Activated gamma-delta T cell (primary cell): ENCODE measurements at regions not wholly inside any gene's neighbourhood (a gene's known extent, or its start where the extent isn't known, plus 50 kb on each side); places are given as distances from the start of the nearest gene placed in this dataset.
"Not testable (repeated sequence)": the region's sequence is repeated elsewhere in the genome, so short reads cannot be mapped to it uniquely, and the experiment has no call there.

ENCODE experiments used
- DNase-seq: peaks from one replicate; lab custom pipeline; 2025; lab: John Stamatoyannopoulos, UW

DNA sequence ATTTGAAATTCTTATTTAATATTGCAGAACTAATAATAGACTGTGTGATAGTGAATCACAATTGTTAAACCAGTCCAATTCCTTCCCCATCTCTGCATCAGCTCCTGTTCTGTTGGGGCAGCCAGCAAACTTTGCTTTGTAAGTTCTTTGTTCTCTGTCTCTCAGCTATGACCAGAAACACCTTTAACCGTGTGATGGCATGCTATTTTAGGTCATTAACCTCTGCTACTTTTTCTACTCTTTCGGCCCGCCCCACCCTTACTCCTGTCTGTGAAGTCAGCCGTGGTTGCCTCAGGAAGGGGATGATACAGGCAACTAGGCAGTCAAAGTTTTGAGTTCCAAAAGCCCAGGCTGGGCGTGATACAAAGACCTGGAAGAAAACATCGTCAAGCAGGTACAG is 51.3 kb upstream of the EGFL6 start:
- DNase-seq = no peak

DNA sequence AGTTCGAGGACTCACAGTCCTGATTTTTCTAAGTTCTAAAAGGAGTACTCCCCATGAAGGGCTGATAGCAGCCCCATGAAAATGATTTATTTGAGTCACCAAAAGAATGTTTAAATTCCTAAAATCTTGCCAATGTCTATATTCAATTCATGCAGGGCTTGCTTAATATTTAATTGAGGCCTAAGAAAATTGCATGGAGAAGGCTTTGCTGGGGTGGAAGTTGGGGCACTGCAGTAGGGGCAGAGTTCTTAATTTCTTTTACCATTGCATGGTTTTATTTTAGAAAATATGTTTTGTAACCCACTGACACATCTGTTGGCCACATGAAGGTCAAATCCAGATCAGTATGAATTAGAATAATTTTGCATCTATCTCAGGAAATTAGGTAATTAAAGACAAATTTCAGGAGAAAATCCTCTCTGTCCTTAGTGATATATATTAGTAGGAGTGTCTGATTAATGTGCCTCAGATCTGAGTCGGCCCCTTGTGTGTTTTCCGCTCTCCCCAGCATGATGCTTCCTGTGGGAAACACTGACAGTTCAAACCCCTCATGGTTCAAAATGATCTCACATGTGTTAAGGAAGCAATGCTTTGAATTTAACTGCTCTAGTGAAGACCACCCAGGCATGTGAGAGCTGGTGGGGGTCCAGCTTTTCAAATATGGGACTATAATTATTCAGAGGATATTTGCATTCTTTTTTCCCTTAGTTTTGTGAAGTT is 54.0 kb upstream of the EGFL6 start:
- no peak for DNase-seq

DNA sequence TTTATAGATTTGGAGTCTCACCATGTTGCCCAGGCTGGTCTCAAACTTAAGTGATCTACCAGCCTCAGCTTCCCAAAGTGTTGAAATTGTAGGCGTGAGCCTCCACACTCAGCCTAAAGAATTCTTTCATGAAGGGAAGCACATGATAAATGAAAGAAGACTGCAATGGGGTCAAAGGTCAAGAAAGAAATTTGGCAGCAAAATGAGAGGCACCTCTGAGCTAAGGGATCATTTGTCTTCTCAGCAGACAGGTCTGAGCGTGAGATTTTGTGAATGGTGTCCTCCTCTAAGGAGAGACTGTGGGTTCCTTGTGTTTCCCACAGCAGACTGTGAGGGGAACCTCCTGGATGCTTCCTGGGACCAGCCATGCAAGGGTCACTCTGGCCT is 57.5 kb upstream of the EGFL6 start:
- DNase-seq = no peak

DNA sequence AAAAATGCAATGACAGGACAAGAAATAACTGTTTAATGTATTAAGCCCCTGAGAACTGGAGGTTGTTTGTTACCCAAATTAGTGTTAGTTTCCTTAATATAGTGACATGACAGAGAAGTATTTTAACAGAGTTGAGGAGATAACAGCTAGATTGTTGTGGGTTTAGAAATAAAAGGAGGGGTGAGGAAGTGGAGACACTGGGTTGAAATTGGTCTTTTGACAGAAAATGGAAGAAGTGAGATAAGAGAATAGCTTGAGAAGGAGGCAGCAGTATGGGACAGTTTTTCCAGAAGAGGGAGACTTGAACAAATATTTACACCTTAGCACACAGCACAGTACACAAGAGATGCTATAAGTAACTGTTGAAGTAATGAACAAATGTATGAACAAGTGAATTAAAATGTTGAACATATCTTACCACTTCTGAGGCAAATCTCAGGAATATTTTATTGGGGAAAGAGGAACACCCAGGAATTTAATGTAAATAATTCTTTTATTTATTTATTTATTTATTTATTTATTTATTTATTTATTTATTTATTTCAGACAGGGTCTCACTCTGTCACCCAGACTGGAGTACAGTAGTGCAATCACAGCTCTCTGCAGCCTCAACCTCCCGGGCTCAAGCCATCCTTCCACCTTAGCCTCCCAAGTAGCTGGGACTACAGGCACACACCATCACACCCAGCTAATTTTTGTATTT is 58.0 kb upstream of the EGFL6 start:
- DNase-seq = no peak

DNA sequence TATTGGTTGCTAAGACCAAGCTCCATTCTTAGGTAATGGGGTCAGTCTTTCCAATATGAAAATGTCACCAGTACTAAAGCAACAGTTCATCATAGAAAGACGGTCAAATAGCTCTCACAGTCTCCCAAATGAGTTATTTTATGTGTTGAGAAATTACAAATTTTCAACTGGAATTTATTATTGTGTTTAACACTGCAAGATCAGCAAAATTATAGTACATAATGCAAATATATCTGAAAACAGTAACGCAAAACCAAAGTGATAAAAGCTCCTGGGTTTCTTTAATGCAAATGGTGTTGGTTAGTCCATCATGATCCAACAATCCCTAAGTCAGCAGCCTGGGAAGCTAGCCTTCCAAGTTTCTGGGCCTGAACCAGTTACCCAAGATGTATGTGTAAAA is 61.5 kb upstream of the EGFL6 start:
- DNase-seq = no peak

DNA sequence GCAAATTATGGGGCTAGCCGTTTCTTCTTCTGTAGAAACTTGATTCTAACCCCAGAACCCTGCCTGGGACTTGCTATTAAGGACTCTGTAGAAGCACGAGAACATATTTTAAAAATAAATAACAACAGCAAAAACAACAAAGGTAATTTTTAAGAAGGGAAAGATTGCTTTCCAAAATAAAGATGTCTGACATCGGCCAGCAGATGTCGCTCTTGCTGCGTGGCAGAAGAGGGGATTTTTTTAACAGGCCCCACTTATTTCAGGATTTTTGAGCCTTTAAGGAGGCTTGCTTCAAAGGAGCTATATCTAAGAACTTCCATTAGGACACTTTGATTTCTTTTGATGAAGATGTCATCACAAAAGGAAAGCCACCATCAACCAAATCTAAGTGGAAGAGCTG is 62.8 kb upstream of the EGFL6 start:
- DNase-seq = no peak

DNA sequence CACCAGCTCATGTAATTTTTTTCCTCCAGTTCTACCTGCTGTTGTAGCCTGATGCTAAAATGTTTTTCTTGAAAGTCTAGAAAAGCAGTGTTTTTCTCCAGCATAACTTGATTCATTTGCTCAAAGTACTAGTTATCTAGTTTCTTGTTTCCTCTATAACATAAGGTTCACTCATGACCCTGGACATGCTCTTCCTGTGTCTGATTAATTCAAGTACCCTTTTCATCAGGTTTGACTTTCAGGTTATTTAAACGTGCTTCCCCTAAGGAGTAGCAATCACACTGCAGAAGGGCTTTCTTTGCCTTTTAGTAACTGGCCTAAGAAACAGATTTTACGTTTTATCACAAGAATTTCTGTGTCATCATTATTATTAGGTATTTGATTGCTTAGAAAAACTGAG is 66.8 kb upstream of the EGFL6 start:
- DNase-seq = no peak

DNA sequence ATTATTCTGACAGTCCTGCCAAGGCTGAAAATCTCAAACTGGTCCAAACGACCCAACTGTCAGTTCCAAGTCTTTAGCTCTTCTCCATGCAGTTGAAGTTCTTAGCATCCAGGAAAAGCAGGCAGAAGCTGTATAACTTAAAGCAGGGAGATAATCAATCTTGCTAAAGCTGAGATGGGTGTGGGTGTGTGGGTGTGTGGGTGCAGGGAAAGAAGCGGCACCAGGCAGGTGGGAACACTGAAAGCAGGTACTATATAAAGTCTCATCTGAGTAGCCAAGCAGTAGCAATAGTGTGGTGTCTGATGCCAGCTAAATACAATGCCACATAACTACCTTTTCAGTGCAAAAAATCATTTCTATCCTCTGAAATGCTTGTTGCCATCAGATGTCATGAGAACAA is 69.7 kb upstream of the EGFL6 start:
- no peak for DNase-seq

DNA sequence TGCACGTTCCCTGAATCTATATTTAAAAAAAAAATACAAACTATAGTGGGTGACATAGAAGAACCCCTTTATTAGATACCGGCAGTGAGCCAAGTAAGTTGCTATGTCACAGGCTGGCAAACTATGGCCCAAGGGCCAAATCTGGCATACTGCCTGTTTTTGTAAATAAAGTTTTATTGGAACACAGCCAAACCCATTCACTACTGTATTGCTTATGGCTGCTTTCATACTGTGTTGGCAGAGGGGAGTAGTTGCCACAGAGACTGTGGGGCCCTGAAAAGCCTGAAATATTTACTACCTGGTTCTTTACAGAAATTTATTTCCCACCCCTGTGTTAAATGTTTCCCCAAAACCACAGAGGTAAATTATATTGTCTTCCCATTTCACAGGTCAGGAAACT is 71.2 kb upstream of the EGFL6 start:
- DNase-seq = no peak

DNA sequence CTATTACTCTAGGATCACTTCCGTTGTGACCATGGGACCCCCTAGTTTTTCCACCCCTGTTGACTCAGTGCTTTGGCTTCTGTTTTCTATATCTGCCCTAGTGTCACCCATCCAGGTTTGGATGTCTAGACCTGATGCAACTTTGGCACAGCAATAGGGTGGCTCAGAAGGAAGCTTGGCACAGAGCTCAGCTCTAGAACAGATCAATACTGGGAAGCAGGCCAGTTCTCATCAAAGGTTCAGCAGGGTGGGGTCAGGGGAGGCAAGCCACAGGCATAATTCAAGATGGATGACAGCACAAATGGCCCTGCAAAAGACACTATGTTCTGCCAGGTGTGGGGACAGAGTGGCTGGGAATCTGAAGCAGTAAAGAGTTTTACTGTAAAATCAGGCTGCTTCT is 74.2 kb upstream of the EGFL6 start:
- no peak for DNase-seq

DNA sequence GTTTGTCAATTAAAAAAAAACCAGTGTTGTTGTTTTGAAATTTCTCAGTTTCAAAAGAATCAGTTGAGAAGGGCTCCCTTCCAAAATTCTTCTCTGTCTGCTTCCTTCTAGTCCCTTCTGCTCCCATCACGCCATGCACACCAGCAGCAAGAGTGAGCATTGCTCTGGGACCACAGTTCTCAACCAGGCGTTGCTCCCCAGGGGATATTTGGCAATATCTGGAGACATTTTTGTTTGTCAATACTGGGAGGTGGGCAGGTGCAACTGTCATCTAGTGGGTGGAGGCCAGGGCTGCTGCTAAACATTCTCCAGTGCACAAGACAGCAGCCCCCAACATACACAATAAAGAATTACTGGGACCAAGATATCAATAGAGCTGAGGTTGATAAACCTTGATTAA is 74.8 kb upstream of the EGFL6 start:
- no peak for DNase-seq

DNA sequence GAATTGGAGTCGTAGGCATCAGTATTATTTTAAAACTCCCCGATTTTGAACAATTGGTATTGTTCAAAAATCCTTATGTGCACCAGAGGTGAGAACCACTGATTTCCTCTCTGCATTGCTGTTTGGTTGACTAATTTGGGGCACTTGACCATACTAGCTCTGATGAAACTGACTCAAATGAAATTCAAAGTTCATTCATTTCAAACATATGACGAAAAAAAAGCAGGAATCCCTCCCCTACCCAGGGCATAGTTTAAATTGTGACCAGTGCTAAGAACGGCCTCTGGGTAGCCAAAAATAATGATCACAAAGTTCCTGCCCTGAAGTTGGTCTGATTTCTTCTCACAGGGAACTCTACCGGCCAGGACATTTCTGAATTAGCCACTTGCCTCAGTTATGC is 75.7 kb upstream of the EGFL6 start:
- DNase-seq = no peak

DNA sequence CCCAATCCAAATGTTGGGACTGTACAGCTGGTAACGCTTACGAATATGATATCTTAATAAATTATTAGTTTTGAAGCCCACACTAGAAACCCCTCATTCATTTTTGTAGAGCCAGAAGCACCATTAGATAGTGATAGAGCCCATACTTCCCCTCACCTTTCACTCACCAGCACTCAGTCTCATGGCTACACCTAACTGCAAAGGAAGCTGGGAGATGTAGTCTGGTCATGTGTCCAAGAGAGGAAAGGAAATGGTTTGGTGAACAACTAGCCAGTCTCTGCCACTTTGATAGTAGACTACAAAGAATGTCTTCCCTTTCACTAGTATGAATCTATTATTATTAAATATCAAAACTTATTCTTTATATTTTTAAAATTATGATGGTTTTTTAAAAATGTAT is 77.1 kb upstream of the EGFL6 start:
- no peak for DNase-seq

DNA sequence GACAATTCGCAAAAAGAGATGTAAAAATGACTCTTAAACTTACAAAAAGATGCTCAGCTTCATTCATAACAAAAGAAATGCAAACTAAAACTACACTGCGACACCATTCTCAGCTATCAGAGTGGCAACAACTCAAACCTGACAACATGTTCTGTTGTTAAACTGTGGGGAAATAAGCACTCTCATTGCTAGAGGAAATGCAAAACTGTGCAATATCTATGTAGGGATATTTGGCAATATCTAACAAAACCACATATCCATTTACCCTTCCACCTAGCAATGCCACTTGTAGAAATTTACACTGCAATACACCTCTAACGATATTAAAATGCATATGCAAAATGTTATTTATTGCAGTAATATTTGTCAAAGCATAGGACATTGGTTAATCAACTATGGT is 78.3 kb upstream of the EGFL6 start:
- no peak for DNase-seq

DNA sequence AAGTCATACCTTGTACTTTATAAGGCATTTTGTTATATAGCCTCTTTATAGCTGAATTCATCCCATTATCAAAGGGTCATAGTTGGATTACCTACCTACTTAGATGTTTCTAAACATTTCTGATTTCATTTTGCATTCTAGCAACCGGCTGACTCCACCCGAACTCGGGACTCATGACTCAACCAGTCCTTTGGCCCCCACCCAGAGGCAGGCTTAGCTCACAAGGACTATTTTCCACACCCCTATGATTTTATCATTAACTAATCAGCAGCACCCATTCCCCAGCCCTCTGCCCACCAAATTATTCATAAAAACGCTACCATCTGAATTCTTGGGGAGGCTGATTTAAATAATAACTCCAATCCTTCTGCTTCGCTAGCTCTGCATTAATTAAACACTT is 79.9 kb upstream of the EGFL6 start:
- DNase-seq = no peak

DNA sequence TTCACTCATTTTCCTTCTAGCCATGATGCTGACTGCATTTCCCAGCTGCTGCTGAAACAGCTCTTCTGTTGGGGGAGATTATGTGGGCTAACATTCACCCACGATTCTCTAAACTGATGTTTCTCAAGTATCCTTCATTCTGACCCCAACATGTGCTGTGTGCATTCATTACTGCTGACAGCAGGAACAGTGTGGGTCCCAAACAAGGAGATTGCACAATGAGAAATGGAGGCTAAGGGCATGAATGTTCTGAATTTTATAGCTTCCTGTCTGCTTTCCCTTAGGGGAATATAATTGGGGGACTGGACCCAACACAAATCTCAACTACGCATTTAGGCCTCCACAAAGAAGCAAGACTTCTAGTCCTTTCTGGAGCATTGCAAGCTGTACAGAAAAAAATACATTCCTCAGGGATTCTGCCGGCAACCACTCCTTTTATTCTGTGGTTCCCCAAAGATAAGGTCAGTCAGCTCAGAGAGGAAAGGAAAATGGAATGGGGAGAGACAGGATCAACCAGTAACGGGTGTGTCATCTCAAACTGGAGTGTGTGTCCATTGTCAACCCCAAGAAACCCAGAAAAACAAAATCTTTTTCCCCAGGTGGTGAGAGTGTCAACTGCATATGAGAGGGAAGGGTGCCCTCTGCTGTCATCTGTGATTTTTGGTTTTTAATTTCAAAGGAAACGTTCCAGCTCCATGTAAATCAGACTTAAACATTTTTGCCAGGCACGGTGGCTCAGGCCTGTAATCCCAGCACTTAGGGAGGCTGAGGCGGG is 81.5 kb upstream of the EGFL6 start:
- no peak for DNase-seq

DNA sequence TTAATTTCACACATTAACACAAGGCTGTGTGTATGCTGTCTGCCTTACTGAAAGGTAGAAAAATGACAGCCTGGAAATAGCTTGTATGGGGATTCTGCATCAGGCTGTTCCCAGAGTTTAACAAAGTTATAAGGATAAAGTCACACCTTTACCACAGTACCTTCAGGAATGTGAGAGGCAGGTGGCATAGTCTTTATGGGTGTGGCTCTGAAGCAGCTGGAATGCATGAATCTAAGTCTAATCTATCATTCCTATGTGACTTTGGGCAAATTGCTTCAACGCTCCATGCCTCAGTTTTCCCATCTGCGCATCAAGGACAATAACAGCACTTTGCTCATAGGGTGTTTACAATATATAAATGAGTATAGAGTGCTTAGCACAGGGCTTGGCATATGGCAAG is 84.2 kb upstream of the EGFL6 start:
- DNase-seq = no peak

DNA sequence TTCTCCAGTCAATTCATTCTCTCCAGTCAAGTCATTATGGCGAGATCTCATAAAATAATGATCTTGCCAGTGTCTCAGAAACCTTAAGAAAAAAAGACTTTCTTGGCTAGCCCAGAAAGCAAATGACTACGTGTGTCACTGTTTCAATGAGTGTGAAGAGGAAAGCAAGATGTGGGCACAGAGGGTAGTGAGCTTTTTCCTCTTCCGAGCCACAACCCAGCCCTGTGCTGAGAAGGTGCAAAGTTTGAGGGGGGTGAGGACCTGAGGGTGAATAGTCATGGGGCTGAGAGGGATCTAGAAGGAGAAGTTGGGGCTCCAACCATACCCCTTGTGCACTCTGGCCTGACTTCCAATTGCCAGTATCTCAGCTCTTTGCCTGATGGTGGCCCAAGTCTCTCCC is 85.6 kb upstream of the EGFL6 start:
- DNase-seq = no peak

DNA sequence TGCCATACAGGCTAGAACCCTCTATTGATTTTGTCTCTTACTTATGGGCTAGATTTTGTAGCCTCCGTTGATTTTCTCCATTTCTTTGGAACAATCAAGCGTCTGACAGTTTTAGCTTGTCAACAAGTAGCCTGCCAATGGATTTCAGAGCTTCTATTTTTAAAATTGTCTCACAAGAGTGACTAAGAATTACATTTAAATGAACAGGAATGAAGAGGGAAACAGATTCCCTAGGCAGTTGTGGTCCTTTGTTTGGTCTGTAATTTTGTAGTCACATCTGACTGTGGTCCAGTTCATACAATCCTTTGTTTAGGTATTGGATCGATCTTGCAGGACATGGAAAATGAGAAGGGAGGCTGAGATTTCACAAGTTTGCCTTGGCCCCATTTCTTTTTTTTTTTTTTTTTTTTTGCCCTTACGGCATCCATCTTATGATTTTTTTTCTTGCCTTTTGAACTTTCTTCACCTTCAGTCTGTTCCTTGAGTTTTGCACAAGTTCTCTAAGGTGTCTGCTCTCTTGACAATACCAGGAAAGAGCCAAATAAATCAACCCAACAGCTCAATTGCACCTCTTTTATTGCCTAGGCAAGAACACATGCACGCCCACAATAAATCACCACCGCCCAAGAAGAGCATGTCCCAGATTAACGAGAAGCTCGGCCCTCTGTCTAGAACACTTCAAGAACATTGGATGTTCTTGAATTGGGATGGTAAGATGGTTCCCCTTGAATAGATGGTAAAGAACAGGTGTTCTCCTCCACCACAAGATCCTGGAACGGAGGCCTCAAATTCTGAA is 86.5 kb upstream of the EGFL6 start:
- DNase-seq = no peak

DNA sequence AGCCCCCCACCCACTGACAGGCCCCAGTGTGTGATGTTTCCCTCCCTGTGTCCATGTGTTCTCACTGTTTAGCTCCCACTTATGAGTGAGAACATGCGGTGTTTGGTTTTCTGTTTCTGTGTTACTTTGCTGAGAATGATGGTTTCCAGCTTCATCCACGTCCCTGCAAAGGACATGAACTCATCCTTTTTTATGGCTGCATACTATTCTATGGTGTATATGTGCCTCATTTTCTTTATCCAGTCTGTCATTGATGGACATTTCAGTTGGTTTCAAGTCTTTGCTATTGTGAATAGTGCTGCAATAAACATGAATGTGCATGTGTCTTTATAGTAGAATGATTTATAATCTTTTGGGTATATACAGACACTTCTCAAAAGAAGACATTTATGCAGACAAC is 88.6 kb upstream of the EGFL6 start:
- DNase-seq = not testable (repeated sequence)

DNA sequence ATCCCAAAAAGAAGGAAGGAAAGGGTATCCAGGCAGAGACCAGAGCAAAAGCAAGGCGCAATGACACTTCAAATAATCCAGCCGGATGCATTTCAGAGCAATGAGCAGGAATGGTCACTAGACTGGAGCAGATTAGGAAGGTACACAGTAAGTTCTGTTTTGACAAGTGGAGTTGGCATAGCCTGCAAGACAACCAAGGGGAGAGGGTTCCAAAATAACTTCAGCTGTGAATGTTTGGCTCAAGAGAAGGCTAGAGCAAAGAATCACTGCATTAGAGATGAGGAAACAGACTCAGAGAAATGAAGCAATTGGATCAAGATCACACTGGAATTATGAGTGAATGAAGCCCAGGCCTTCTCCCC is 90.0 kb upstream of the EGFL6 start:
- DNase-seq = no peak

DNA sequence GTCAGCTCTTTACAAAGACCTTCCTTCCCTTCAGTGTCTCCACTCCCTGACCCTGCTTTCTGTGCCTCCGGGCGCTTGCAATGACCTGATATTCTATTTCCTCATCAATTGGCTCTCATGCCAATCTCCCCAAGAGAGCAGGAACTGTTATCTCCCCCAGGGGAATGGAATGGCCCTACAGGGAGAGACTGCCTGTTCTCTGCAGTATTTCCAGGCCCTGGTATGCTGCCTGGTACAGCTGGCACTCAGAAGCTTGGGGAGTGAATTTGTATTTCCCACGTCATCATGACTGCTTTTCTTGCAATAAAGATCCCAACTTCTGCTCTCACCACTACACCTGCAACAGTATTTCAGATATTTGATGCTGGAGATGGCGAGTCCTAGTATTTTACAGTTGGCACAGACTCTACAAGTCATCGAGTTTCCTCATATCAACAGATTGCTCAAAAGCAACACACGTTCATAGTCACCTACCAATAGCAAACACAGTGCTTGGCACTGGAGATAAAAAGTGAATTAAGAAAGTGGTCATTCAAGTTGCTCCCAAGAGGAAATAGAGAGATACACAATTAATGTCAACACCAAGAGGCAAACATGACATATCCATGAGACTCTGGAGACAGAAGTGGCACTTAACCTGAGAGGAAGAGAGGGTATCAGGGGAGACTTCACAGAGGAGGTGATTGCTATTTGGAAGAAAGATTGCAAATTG is 90.5 kb upstream of the EGFL6 start:
- DNase-seq = no peak
